GM04503 (cell line): ENCODE measurements at regions not wholly inside any gene's neighbourhood (a gene's known extent, or its start where the extent isn't known, plus 50 kb on each side); places are given as distances from the start of the nearest gene placed in this dataset.

ENCODE experiments used
- DNase-seq: peaks from one replicate; pipeline ENCODE4 v3.0.0-alpha.2; 2012; ENCODE audit warnings: low read depth

DNA sequence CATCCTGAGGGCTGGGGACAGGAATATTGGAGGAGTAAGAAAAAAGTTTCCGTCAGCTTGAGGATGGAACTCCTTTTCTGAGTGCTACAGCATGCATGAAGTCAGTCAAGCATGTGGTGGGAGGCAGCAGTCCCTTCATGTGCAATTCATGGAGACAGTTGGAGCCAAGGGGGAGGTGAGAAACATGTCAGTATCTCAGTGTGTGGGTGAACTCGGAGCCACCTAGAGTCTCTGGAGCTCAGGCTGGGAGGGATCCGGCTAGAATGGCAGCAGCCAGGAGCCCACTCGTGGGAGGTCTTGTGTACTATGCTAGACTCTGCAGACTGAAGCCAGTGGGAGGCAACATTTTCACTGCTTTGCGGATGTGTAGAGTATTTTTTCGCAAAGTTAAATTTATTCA is 60.3 kb downstream of the AVPR1A start:
- no peak for DNase-seq

- no peak for DNase-seq
Observed at GRCh38 chr12:63086149-63086915, 64.7 kb downstream of the AVPR1A start.

DNA sequence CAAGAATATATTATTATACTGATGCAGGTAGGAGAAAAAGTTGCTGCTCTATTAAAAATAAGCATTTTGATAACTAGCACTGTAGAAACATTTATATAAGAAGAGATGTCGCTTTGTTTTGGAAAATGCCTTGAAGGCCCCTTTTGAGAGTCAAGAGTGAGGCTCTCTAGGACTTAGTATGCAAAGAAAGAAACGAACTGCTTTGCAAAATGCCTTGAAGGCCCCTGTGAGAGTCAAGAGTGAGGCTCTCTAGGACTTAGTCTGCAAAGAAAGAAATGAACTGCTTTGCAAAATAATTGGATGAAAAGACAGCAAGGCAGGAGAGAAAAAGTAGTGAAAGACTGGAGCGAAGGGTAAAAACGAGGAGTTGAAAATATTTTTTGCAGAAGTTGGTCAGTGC is 65.9 kb downstream of the AVPR1A start:
- DNase-seq: no peak

GRCh38 chr12:63084501-63084900 is 66.5 kb downstream of the AVPR1A start:
- DNase-seq: no peak

- DNase-seq: no peak
Observed at GRCh38 chr12:63083046-63083445, 68.0 kb downstream of the AVPR1A start.

DNA sequence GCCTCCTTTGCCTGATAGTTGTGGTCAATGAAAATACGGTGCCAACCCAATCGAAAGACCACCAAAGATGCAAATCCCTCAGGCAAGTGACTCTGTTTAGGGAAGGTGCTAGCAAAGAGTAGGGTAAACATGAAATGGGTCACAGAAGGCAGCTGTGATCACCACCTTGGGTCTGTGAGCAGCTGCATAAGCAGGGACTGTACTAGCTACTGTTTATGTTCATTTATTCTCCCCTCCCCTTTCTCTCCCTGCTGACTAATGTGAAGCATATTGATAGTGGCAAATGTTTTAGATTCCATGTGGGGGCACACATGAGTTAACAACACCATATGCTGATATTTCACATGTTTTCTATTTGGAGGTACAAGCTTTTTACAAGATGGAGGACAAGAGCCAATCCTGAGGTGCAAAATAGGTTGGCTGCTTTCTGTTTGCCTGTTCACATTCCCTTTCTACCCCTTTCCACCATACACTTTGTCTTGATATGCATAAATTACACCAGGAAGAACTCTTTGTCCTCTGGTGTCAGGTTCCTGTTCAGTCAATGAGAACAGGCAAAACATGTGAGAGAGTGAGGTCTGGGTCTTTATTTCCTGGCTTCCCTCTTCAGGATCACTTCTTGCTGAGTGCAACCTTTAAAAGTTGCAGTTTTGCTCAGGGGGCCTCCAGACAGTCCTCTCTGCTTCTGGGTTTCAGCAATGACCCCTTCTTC is 71.1 kb downstream of the AVPR1A start:
- no peak for DNase-seq

DNA sequence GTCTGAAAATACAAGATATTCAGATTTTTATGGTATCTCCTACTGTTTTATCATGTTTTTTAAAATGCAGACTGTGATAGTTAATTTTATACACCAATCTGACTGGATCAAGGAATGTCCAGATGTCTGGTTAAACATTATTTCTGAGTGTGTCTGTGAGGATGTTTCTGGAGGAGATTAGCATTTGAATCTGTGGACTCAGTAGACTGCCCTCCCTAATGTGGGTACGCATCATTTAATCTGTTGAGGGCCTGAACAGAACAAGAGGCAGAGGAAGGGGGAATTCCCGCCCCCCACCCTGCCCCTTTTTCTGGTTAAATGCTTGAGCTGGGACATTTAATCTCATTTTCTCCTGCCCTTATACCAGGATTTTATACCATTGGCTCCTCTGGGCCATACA is 72.1 kb downstream of the AVPR1A start:
- no peak for DNase-seq

- DNase-seq: no peak
Observed at GRCh38 chr12:63075376-63076060, 75.5 kb downstream of the AVPR1A start.

DNA sequence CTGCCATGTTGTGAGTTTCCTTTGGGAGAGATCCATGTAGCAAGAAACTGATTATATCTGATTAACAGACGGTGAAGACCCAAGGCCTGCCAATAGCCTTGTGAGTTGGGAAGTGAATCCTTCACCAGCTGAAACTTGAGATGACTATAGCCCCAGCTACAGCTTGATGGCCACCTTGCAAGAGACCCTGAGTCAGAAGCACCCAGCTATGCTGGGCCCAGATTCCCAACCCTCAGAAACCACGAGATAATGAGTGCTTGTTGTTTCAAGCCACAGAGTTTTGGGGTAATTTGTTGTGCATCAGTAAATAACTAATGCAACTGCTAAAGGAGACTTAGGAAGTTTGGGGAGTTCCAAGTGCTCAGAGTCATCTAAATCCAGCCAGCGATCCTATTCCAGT is 80.3 kb downstream of the AVPR1A start:
- DNase-seq: no peak

DNA sequence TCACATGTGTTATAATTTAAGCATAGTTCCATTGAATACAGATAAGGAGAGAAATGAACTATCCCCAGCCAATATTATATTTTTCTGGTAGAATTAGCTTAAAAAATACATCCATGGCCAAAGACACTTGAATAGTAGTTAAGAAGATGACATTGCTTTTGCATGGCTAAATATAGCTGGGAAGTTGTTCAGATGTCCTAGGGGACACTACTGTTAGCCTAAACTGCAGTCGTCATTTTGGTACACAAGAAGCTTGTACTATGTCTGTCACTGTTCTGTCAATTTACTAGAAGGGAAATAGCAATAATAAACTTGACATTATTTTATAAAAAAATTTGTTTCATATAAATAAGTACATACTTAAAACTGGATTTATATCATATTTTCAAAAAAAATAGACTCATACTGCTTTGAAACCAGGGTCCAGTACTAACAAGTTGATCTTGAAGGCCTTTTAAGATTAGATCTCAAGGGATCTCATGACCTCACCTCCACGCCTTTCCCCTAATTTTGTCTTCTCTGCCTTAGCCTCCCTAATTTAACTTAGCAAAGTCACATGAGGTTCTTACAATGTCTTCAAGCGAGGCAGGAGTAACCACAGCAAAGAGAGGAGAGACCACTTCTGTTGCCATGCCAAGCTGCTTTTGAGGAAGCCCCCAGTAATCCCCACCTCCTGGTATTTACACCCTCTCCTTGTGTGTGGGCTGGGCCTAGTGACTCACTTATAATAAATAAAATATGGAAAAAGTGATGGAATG is 81.0 kb downstream of the AVPR1A start:
- DNase-seq: no peak

DNA sequence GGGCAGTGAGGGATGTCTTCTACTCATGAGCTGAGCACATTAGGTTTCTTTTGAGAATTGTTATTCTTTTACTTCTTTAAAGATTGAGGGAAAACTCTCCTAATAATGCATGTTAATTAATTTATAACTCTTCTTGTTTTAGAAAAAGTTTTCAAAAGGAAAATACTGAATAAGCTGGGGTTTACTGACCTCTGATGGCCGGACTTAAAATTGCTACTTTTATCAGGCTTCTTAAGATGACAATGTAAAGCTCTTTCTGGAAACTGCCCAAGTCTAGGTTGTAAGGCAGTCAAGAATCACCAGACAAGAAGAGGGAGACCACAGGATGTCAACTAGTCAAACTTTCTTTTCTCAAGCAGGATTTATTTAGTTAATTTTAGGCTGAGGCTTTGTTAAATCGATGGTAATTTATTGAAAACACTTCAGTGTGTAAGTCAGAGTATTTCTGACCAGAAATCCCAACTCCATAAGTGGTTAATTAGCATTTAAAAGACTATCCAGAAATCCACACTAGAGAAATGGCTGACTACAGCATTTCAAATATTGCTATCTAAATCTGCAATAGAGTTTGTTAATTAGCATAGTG is 82.1 kb downstream of the AVPR1A start:
- peak; percentile 7 for DNase-seq

DNA sequence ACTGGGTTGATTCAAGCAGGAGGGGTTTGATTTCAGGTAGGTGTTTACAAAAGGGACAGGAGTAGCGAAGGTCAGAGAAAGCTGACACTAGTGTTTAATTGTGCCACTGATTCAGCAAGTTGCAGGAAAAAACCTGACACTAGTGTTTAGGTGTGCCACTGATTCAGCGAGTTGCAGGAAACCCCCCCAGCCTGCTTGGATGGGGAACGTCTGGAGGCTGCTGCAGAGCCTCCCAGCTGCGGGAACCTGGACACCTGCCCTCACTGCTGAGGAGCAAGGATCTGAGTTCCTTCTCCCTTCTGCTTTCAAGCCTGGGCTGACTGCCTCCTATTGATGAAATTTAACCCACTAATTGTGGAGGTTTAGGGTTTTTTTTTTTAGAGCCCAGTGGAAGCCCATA is 84.2 kb downstream of the AVPR1A start:
- DNase-seq: no peak

GRCh38 chr12:63066136-63066535 is 84.9 kb downstream of the AVPR1A start:
- DNase-seq: no peak

DNA sequence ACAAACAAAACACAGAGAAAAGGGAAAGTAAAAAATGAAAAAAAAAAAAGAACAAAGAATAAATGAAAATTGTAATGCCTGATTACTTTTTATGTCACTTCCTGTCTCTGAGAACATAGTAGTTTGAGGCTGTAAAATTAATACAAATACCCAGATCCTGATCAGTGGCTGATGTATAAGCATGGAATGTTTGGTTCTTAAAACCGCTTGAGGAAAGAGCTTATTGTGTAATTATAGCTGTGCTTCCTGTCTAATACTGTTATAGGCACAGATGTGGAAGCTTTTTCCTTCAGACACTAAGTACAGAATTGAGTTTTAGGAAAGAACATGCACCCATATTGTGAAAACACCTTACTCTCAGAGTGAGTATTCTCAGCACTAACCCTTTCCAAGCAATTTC is 86.9 kb downstream of the AVPR1A start:
- peak; percentile 11 for DNase-seq

- no peak for DNase-seq
Observed at GRCh38 chr12:63056649-63057048, 94.4 kb downstream of the AVPR1A start.

DNA sequence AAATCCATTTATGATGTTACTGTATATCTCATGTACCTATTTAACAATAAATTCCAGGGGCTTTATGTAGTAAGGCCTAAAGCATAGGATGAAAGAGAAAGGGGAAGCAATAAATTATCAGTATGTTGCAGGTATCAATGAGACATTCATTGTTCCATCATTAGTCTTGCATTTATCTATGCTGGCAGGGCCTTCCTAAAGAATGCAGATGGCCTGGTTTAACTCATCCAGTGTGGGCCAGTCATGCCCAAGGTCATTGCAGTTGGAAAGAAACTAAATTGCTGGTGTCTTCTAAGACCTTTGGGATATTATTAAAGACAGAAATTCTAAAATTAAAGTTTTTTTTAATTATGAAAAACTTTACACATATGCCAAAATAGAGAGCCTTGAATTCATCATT is 98.3 kb downstream of the AVPR1A start:
- no peak for DNase-seq

DNA sequence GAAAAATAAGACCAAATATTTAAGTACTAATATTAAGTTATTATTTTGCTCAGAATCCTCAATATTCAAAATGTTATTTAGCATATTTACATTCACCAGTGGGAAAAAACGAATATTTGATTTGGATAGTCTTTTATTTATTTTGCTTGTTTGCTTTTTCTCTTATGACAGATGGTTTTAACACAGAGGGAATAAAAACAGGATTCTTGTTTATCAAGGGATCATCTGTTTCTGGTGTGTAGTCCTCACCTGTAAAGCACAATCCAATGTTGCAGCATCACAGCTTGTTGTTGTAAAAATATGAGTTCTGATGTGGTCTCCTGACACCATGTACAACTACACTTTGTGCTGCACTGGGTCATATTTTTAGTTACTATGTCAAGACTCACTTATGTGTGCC is 103.9 kb downstream of the AVPR1A start:
- no peak for DNase-seq

GRCh38 chr12:63045020-63045860 is 105.8 kb downstream of the AVPR1A start:
- DNase-seq: peak; percentile 45

- no peak for DNase-seq
Observed at GRCh38 chr12:63042646-63043045, 107.7 kb upstream of the PPM1H start.

DNA sequence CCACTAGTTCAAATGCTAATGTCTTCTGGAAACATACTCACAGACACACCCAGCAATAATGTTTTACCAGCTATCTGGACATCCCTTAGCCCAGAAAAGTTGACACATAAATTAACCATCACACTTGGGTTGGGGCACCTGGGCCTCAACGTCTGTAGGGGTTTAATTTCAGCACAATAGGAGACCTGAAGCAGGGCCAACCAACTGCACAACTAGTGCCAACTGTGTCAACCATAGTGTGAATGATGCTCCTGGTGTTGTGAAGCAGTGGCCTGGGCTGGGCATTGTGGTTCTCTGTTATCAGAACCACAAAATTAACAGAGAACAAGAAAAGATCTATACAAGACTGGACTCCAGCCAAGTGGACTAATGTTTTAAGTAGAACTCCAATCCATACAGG is 106.7 kb upstream of the PPM1H start:
- DNase-seq: no peak
